HG03558 (cell line): ENCODE measurements at regions not wholly inside any gene's neighbourhood (a gene's known extent, or its start where the extent isn't known, plus 50 kb on each side); places are given as distances from the start of the nearest gene placed in this dataset.

ENCODE experiments used
- ATAC-seq: cut with Tn5 transposase; IDR thresholded peaks from one replicate; pipeline ENCODE4 v1.9.1; 2021; ENCODE audit warnings: moderate number of reproducible peaks; ENCODE audit not compliant: unreplicated experiment; ENCODE audit errors: extremely low read depth

GRCh38 chr16:85488414-85488813 lies 124.7 kb upstream of the GSE1 start:
- no peak for ATAC-seq

DNA sequence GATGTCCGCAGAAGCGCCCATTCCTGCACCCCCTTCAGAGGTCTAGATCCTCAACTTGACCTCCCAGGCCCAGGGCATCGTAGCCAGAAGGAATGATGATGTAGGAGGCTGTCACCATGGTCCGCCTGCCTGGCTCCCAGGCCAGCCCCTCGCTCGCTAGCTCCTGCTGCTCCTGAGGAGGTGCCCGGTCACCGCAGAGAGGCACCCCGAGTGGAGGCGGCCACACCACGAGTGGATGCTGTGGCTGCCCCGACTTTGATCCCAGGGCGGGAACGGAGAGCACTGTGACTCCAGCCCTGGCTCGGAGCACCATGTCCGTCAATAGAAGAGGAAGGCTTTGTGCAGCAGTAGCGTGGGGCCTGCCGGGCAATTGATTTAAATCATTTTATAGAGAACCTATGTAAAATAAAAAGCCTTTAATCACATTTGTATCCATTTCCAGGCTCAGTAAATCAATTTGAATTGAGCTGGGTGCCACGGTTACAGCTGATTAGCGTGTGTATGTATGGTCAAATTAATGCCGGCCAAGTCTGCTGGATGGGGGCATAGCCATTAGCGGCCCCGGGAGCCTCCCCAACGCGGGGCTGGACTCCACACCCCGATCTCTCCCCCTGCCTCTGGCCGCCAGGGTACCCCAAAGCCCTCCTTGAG lies 122.6 kb upstream of the GSE1 start:
- ATAC-seq, result no peak

- no peak for ATAC-seq
These were observed 121.9 kb upstream of the GSE1 start for GRCh38 chr16:85491058-85491771.

DNA sequence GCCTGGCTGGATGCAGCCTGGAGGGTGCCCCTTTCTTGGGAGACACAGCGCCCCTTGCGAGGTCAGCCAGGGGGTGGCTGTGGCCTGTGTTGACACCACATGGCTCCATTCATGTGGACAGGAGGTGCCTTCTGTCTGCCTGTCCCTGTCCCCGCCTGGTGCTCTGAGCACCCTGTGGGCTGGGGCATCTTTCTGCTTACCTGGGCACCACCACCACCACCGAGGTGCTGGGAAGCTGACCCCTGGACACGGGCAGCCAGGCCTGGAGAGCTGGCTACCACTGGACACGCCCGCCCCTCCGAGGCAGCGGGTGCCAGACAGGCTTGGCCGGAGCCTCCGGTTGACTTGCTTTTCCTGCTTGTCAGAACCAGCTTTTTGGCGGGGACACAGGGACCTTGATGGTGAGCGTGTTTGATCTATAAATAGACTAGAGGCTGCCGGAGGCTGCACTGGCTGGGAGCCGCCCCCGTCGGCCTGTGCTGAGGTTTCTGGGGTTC lies 121.3 kb upstream of the GSE1 start:
- ATAC-seq, result no peak

DNA sequence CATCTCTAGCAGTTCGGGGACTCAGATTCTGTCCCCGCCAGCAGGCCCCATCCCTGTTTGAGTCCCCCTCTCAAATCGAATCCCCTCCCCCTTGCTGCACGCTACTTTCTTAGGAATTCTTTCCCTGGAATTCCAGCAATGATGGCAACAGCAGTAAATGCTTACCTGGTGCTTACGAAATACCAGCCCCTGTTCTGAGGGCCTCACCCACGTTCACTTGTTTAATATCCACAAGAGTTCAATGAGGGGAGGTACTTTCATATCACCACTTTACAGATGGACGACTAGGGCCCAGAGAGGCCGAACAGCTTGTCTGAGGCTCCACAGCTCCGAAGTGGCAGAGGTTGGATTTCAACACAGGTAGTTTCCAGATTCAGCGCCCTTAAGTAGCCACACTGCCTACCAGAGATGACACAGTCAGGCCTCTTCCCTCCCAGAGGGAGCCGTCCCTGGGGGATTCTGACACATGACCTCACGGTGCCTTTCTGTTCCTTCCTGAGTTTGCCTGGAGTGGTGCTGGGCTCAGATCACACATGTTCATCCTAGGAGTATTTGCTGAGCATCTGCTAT lies 120.7 kb upstream of the GSE1 start:
- ATAC-seq, result no peak

DNA sequence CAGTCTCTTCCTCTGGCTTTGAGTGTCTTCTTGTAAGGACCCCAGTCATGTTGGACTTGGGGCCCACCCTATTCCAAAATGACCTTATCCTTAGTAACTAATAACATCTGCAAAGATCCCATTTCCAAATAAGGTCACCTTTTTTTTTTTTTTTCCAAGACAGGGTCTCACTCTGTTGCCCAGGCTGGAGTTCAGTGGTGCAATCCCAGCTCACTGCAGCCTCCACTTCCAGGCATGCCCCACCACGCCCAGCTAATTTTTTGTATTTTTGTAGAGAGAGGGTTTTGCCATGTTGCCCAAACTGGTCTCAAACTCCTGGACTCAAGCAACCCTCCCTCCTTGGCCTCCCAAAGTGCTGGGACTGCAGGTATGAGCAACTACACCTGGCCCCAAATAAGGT lies 118.8 kb upstream of the GSE1 start:
- ATAC-seq, result no peak

DNA sequence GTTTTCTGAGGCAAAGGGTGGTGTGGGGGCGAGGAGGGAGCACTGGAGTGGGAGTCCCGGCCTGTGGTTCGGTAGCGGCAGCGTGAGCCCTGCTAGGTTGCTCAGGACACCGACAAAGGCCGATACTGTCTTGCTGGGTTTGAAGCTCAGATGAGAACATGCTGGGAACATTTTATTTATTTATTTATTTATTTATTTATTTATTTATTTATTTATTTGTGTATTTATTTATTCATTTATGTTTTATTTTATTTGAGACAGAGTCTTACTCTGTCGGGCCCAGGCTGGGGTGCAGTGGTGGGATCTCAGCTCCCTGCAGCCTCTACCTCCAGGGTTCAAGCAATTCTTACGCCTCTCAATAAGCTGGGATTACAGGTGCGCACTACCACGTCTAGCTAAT lies 117.9 kb upstream of the GSE1 start:
- ATAC-seq, result no peak

DNA sequence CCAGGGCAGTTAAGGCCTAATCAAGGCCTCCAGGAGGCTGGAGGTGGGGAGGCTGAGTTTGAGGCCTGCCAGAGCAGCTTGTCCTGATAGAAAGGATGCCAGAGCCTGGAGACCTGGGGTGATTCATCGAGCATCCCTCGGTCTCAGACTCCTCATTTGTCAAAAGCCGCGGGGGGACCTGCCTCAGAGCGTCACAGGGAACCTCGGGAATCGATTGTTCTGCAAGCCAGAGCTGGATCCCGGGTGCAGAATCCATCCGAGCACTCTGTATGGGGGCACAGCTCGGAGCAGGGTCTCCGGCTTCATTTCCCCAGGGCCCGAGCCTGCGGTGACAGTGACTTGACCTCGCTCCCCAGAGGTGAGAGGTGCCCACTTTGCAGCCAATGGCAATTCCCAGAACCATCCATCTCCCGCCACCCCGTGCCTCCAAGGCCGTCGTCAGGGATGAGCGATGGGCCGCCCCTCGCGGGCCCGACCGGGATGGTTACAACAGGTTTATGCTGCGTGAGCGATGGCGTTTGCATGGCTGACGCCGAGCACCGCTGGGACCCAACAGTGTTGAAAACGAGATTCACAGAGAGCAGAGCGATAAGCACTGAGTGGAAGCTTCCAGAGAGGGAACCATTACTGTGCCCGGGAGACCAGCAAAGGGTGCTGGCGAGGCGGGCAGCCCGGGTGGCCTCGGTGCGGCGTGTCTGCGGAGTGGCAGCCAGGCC lies 117.1 kb upstream of the GSE1 start:
- ATAC-seq, result no peak

DNA sequence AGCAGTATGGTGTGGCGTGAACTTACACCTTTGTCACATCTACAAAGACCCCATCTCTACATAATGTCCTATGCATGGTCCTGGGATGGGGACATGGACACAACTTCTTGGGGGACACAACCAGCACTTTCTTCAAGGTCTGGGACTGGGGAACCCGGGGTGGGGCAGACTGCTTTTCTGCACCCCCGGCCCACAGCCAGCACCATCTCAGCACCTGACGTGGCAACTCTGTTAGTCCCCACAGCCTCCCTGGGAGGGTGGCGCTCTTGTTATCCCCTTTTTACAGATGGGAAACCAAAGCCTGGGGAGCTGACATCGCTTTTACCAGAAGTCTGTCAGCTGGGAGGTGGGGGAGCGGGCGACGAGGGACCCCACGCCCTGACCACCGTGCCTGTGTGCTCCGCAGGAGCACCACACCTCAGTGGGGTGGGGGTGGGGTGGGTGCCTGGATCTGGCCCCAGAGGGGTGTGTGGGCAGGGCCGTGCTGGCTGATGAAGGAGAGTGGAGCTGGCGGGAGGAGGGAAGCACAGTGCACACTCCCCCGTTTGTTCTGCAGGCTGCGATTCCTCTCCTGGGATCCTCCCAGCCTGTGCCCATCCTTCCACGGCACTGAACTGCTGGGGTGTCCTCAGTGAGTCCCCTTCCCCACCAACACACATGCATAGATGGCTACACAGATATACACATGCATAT lies 115.4 kb upstream of the GSE1 start:
- ATAC-seq, result no peak

GRCh38 chr16:85498607-85499006 lies 114.5 kb upstream of the GSE1 start:
- ATAC-seq, result no peak

GRCh38 chr16:85500220-85500619 lies 112.9 kb upstream of the GSE1 start:
- ATAC-seq, result no peak

GRCh38 chr16:85501900-85502299 lies 111.2 kb upstream of the GSE1 start:
- ATAC-seq, result no peak

DNA sequence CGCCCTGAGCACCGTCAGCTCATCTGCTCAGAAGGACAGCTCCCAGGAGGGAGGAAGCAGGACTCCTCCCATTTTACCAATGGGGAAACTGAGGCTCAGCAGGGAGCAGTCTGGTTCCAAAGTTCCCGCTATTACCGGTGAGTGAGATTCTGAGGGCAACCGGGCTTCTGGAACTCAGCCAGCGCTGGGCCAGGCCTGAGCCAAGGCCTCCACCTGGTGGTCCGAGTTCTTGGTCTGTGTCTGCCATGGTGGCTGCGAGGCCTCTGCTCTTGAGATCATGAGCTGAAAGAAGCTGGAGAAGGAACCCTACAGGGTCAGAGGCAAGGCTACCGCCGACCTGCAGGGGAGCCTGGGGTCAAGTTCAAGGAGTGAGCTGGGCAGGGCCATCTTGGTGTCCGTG lies 110.8 kb upstream of the GSE1 start:
- ATAC-seq, result no peak

- ATAC-seq, result no peak
These were observed 109.4 kb upstream of the GSE1 start for GRCh38 chr16:85503679-85504231.

GRCh38 chr16:85504242-85504641 lies 108.9 kb upstream of the GSE1 start:
- ATAC-seq, result no peak

DNA sequence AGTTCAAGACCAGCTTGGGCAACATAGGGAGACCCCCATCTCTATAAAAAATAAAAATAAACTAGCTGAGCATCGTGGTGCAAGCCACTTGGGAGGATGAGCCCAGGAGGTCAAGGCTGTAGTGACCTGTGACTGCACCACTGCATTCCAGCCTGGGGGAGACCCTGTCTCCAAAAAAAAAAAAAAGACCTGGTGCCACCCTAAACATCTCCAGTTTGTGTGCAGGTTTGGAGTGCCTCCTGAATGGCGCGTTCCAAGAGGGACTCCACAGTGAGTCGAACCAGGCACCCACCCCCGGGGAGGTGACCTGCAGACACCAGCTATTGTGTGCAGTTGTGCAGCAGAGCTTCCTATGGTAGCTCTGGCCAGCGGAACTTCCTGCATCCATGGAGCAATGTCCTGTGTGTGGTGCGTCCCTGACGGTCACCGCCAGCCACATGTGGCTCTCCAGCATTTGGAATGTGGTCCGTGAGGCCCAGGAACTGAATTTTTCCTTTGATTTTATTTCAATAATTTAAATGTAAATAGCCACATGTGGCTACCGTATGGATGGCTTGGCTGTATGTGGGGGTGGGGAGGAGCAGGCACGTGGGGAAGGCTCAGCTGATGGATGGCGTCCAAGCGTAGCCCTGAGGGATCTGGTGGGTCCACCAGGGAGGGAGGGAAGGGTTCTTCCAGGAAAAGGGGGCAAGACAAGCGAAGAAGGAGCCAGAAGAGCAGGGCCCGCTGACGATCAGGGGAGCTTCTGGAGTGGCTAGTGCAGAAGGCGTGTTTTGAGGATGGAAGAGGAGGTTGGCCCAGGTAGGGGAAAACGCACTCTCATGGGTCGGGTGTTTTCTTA lies 107.1 kb upstream of the GSE1 start:
- ATAC-seq, result no peak

DNA sequence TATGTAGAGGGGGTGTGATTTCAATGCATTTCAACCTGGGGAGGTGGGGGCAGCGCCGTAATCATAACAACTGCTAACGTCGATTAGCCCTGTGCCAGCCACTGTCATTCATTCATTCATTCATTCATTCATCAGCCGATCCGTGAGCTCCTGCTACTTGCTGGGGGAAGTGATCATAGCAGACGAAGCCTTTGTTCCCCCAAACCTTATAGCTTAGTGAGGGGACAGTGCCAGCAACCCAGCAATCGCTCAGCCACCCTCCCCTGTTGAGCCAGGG lies 106.5 kb upstream of the GSE1 start:
- no peak for ATAC-seq

DNA sequence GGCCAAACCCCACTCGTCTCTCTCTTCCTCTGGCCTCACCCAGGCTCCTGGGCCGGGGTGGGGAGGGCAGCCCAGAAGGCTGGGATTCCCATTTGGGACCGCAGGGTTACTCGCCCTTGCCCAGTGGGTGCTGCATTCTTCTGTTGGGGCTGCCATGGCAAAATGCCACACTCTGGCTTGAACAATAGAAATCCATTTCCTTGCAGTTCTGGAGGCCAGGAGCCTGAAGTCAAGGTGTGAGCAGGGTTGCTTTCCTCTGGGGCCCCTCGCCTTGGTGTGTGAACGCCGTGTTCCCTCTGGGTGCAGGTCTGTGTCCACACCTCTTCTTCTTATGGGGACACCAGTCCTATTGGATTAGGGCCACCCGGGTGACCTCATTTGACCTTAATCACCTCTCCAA lies 105.8 kb upstream of the GSE1 start:
- ATAC-seq, result no peak

GRCh38 chr16:85508388-85508787 lies 104.7 kb upstream of the GSE1 start:
- no peak for ATAC-seq

GRCh38 chr16:85508993-85509392 lies 104.1 kb upstream of the GSE1 start:
- ATAC-seq, result no peak
